HG02884 (cell line): ENCODE measurements at regions not wholly inside any gene's neighbourhood (a gene's known extent, or its start where the extent isn't known, plus 50 kb on each side); places are given as distances from the start of the nearest gene placed in this dataset.
"Not testable (repeated sequence)": the region's sequence is repeated elsewhere in the genome, so short reads cannot be mapped to it uniquely, and the experiment has no call there.

ENCODE experiments used
- ATAC-seq: cut with Tn5 transposase; IDR thresholded peaks from one replicate; pipeline ENCODE4 v1.9.1; 2021; ENCODE audit warnings: mild to moderate bottlenecking, moderate library complexity; ENCODE audit not compliant: unreplicated experiment

DNA sequence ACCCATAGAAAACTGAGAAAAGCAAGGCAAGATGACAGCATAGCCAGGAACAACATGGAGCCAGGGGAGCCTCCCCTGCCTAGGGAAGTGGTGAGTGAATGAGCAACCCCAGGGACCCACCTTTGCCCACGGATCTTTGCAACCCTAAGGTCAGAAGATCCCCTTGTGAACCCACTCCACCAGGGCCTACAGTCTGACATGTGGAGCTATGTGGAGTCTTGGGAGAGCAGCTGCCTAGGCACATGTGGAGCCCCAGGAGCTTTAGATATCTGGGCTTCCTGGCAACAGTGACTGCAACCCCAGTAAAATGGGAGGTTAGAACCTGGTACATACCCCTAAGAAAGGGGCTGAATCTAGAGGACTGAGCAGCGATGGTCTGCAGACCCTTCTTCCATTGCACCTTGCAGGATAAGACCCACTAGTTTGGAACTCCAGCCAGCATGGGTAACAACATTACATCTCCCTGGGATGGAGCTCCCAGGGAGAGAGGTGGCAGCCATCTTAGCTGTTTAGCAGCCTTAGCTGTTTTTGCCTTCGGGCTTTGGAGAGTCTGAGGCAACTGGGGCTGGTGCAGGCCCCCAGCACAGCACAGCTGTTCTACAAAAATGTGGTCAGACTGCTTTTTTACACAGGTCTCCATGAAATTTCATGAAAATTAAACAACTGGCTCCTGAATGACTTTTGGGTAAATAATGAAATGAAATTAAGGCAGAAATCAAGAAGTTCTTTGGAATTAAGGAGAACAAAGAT, 104.7 kb upstream of the TRIM2 start:
- no peak for ATAC-seq

DNA sequence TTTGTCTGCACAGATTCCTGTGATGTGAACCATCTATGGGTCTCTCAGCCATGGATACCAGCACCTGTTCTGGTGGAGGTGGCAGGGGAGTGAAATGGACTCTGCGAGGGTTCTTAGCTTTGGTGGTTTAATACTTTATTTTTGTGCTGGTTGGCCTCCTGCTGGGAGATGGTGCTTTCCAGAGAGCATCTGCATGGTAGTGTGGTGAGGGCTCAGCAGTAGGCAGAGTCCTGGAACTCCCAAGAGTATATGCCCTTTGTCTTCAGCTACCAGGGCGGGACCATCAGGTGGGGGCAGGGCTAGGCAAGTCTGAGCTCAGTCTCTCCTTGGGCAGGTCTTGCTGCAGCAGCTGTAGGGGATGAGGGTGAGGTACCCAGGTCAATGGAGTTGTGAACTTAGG, 97.5 kb upstream of the TRIM2 start:
- not testable (repeated sequence) for ATAC-seq

DNA sequence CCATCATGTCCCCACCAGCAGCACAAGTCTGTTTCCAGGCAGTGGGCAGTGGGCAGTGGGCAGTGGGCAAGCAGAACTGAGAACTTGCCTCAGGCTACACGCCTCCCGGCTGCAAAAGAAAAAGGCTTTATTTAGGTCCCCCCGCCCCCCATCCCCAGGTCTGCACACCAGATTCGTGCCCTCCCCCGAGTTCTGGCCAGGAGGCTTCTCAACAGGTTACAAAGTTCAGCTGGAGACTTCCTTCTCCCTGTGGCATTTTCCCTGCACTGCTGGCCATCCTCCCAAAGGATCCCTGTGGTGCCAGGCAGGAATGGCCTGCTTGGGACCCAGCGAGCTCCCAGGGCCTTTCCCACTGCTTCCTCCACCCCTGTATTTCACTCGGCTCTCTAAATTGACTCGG, 97.0 kb upstream of the TRIM2 start:
- no peak for ATAC-seq

DNA sequence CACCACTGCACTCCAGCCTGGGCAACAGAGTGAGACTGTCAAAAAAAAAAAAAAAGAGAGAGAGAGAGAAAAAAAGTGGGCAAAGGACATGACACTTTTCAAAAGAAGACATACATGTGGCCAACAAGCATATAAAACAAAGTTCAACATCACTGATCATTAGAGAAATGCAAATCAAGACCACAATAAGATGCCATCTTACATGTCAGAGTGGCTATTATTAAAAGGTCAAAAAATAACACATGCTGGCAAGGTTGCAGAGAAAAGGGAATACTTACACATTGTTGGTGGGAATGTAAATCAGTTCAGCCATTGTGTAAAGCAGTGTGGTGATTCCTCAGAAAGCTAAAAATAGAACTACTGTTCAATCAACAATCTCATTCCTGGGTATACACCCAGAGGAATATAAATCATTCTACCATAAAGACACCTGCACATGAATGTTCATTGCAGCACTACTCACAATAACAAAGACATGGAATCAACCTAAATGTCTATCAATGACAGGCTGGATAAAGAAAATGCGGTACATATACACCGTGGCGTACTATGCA, 94.9 kb upstream of the TRIM2 start:
- no peak for ATAC-seq

DNA sequence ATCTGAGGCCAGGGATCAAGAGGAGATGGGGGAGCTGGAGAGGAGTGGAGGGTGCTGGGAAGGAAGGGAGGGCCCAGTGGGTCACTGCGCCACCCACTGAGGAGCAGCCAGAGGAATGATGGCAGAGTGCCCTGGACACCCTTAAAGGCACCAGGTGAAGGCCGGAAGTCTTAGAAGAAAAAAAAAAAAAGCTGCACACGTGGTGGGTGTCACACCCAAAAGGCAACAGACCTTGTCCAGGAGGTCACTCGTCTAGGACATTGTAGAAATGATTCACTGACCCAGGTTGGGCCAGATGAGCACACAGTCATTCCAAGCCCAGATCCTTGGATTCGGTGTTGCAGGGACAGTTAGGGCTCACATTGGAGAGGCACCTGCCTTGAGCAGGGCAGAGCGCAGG, 93.5 kb upstream of the TRIM2 start:
- no peak for ATAC-seq

DNA sequence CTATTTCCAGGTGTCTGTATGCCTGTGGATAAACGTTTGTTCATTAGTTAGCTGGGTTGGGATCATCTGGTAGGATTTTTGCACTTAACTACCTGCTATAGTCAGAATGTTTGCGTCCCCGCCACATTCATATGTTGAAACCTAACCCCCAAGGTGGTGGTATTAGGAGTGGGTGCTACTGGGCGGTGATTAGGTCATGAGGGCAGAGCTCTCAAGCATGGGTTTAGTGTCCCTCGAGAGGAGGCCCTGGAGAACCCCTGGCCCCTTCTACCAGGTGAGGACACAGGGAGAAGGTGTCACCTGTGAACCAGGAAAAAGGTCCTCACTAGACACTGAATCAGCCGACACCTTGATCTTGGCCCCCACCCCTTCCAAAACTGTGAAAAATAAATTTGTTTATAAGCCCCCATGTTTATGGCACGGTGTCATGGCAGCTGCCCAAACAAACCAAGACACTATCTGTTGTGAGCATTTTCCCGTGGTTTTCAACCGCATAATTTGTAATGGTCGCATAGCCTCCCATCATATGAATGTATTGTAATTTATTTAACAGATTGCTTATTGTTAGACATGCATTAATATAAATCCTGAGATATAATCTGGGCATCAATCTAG, 92.7 kb upstream of the TRIM2 start:
- no peak for ATAC-seq

DNA sequence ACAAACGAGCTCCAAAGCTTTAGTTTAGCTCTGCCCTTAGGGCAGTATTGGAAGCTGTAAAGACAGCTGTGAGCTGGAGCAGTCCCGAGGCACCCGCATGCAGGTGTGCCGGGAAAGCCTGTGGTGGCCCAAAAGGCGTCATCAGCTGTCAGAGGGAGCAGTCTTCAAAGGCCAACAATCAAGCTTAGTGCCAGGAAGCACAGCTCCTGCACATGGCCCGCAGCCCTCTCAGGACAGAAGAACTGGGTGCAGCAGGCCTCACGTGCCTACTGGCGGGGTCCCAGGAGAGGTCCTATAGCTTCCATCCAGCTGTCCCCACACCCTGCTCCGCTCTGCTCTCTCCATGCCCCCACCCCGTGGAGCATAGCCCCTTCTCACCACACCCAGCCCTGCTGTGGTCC, 92.2 kb upstream of the TRIM2 start:
- no peak for ATAC-seq

DNA sequence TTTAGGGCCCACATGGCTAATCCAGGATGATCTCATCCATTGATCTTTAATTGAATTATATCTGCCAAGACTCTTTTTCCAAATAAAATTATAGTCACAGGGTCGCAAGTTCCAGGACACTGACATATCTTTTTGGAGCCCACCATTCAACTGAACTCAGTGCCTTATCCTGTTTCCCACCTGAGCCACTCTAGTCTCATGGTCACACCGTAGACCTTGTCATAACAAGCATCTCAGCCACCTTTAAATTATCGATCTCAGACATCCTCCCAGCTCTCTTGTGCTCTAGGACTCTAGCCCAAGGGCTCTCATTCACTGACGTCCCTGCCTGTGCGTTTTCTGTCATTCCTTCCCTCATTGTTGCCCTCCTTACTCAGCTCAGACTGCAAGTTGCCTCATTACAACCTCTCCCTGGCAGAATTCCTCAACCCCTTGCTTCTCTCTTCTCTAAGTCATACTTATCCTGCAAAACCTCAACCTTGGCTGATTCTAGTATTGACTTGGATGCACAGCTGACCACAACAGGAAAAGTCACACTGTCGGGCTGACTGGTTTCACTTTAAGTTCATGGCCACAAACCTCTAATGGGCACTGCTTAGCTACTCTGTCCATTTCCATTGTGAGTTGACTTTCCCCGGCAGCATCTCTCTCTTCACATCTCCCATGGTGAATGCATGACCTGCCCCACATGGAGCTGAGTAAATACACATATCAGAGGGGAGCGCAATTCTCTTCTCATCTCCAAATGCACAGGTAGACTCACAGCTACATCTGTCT, 91.0 kb upstream of the TRIM2 start:
- no peak for ATAC-seq

DNA sequence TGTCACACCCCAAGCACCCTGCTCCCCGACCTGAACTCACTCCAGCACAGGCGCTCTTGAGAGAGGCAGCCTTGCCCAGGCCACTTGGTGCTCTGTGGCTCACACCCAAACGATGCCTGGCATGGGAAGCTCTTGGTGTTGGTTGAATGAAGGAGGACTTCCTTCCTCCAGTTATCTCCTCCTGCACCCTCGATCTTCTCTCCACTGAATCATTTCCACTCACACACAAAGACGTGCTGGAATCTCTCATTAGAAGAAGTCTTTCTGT, 90.5 kb upstream of the TRIM2 start:
- ATAC-seq, result no peak

DNA sequence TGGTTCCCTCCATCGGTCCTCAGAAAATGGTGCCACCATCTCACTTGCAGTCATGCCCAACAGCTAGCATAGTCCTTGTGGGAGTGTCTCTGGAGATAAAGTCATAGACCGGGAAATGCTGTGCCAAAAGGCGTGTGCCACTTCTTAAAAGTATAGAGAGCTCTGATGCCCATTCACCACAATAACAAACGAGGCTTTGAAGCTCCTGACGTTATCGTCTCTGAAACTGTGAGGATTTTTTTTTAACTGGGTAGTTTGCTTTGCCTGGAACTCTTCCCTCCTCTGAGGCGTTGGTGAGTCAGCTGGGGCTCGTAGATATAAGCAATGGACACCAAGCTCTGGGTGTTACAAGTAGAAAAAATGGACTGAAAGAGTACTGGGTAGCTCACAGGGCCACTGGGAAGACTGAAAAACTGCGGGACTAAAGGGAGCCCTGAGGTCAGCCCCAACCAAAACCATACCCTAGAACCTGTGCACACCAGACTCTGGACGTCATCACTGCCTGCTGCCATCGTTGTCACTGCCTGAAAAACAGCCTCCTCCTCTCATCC, 89.4 kb upstream of the TRIM2 start:
- ATAC-seq, result no peak

DNA sequence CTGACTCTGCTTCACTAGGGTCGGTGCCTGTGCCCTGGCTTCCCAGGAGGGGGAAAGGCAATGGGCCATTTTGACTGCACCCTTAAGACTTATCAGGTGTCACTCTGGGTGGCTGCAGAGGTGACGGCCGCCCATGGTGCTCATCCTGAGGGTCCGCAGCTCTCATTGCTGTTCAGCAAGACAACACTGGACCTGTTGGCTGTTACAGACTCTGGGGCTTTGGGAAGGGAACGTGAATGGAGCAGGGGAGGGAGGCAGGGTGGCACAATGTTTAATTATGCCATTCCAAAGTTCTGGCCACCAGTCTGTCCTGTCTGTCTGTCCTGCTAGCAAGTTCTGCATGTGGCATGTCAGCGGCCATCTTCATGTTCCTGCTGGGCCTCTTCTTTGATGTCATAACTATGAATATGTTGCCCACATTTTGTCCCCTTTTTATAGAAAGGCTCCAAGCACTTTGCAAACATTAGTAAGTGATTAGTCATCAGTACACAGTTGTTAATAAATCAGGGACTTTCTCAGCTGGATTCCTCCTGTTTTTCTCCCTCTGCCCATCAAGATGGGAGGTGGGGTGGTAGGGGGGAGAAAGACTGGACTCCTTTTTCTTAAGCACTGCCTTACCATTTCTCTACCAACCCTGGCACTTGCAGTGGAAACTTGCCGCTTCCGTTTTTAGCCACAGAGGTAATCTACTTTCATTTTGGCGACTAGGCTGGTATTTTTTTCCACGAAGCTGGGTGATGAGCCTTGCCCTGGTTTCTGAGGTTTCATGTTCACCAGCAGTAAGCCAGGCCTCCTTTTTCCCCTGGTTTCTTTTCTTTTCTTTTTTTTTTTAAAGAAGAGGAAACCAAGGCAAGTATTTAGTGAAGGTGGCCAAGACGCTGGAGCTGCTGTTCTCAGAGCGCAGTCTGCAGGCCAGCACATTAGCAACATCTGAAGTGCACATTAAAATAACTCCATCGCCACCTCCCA, 88.6 kb upstream of the TRIM2 start:
- ATAC-seq, result peak; percentile 73

DNA sequence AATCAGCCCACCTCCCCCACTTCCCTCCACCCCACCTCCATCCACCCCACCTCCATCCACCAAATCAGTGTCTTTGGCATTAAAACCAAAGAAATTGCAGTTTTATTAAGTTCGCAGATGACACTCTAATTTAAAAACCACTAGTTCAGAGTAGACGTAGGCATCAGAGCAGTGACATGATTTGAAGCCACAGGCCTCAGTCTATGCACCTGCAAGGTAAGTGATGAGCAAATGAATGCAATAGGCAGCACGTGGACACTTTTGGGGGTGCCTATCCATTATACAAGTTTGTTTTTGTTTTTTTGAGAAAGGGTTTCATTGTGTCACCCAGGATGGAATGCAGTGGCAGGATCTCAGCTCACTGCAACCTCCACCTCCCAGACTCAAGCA, 88.0 kb upstream of the TRIM2 start:
- peak; percentile 7 for ATAC-seq

DNA sequence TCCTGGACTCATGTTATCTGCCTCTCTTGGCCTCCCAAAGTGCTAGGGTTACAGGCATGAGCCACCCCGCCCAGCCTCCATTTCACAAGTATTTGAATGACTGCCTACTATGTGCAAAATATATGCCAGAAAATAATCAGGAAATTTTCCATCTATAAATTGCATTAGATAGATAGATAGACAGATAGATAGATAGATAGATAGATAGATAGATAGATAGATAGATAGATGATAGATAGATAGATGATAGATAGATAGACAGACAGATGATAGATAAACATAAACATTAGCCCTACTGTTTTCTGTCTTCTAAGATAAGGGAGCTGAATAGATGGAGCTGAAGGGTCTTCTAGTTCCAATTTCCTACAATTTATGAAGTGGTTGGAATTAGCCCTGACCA, 87.4 kb upstream of the TRIM2 start:
- ATAC-seq, result no peak

DNA sequence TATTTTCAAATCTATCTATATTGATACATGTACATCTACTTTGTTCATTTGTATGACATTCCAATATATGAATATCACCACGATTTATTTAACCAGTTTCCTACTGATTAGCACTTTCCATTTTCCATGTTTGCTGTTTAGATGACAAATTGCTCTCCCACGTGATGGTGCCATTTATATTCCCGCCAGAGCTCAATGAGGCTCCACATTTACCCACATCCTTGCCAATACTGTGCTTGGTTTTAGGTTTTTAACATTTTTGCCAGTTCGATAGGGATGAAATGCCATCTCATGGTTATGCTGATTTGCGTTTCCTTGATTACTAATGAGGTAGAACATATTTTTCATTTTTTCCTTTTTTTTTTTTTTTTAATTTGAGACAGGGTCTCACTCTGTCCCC, 86.7 kb upstream of the TRIM2 start:
- no peak for ATAC-seq

DNA sequence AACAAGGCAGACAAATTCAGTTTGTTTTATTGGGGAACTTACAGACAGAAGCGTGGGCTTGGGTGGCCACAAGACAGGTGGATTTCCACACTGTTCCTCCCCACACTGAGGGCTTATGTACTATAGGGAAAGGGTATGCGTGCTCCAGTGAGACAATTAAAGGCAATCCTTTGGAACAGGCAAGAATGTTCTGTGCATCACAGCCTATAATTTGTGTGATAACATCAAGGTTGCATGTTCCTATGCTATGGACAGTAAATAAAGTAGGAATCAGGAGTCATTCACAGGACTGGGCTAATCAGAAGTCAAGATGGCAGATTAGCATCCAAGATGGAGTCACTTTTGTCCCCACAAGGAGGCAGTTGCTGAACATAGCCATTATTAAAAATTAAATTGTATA, 84.6 kb upstream of the TRIM2 start:
- ATAC-seq, result no peak

DNA sequence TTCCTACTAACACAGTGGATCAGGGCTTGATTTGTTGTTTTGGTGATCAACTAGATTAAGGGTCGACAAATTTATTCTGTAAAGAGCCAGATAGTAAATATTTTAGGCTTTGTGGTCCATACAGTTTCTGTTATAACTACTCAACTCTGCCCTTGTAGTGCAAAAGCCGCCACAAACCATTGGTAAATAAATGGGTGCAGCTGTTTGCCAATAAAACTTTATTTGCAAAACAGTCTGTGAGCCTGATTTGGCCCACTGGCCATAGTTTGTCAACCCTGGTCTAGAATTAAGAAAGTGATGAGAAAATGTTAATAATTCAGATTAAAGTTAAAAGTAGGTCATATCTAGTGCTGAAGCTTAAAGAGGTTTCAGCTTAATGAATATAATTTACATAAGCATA, 84.0 kb upstream of the TRIM2 start:
- no peak for ATAC-seq

DNA sequence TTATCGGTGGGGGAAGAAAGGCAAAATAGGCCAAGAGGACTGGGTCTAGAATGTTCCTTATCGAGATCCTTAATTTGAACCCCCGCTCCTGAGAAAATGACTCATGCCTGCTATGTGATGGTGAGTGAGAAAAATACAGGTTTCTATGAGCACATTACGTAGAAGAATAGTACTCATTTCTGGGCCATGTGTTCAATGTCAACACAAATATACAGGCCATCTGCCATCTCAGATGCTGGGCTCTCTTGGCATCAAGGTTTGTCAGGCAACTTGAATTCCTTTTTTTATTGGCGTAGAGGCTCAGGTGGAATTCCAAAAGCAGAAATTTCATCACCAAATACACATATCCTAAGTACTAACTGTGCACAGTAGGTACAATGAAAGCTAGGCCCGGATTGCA, 81.4 kb upstream of the TRIM2 start:
- no peak for ATAC-seq

DNA sequence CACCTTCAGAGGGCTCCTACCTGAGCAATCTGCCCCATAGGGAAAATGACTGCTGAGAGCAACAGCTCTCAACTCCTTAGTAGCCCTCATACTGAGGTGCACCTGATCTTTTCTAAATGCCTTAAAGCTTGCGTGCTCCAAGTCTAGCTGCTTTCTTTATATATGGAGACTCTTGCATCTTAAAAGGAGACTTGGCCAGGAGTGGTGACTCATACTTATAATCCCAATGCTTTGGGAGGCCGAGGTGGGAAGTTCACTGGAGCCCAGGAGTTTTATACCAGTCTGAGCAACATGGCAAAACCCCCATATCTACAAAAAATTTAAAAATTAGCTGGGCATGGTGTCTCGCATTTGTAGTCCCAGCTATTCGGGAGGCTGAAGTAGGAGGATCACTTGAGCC, 78.1 kb upstream of the TRIM2 start:
- no peak for ATAC-seq

DNA sequence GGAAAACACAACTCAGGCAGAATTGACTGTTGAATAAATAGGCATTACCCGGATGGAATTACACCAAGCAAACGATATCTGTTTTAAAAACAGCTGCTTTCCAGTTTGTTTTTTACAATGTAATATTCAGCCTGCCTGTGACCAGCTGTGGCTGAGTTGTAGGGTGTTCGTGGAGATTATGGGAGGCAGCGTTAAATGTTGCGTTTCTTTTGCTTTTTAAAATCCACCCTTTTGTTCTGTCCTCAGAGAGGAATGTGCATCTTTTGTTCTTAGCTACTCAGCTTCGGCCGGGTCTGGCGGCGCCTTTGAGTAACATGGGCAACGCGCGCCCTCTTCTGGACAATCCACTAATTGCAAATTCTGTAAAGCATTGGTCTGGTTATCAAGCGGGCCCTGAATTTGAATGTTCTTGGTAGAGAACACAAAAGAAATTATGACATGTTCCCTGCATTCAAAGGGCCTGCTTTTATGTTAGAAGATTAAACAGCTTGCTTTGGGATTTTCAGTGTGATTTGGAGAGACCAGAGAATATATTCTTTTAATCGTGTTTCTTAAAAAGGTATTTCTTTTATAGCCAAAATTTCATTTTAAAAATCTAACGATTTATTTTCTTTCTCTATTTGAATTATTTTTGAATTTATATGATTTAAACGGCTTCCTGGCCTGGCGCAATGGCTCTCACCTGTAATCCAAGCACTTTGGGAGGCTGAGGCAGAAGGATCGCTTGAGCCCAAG, 76.3 kb upstream of the TRIM2 start:
- ATAC-seq, result peak; percentile 83

DNA sequence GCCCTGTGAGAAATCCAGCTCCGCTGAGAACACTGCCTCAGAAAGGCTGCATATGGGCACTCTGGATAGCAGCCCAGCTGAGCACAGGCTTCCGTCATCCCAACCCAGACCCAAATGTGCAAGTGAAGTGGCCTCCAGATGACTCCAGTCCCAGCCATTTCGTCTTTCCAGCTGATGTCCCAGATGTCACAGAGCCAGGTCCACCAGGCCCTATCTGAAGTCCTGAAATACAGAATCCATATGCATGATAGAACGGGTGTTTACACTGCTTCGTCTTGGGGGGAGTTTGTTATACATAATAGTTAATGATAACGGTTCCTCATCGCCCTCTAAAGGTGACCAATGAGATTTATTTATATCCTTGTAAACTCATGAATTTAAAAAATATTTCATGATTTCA, 72.6 kb upstream of the TRIM2 start:
- no peak for ATAC-seq
